Transverse colon (tissue), 4 donors: ENCODE measurements at regions not wholly inside any gene's neighbourhood (a gene's known extent, or its start where the extent isn't known, plus 50 kb on each side); places are given as distances from the start of the nearest gene placed in this dataset.

Experiments
- DNase-seq: peaks from one replicate; pipeline ENCODE4 v3.0.0-alpha.2; 2019
- H3K27ac ChIP-seq, 4 donors: fragments of 200-600 bp; sonication (generic); 2 replicates each; pipeline ENCODE4 v1.5.1; 2016 to 2018; ENCODE audit warnings: inconsistent platforms in 4 of 4
- H3K27me3 ChIP-seq: fragments of 200-600 bp; sonication (generic); 2 replicates; pipeline ENCODE4 v1.5.1; 2017; ENCODE audit warnings: inconsistent platforms
- H3K36me3 ChIP-seq, 4 donors: fragments of 200-600 bp; sonication (generic); 2 replicates each; pipeline ENCODE4 v1.5.1; 2017 to 2019; ENCODE audit warnings: inconsistent platforms in 4 of 4
- H3K4me1 ChIP-seq, 4 donors: fragments of 200-600 bp; sonication (generic); 2 replicates each; pipeline ENCODE4 v1.5.1; 2017 to 2020; ENCODE audit warnings: inconsistent platforms in 4 of 4
- H3K4me3 ChIP-seq, 4 donors: fragments of 200-600 bp; sonication (generic); 1 replicate in 1 of 4; 2 replicates in 3 of 4; pipeline versions ENCODE4 v1.5.1 to v1.6.1; 2017 to 2019; ENCODE audit warnings: inconsistent platforms in 4 of 4
- H3K9me3 ChIP-seq, 2 donors: fragments of 200-600 bp; sonication (generic); 2 replicates each; pipeline ENCODE4 v1.5.1; 2017 to 2019; ENCODE audit warnings: inconsistent platforms in 2 of 2
- CTCF ChIP-seq, 5 experiments: fragments of 200-600 bp in 3 of 5; fragments of 450-650 bp in 2 of 5; sonication (generic) in 3 of 5; IDR thresholded peaks; 1 replicate in 2 of 5; 2 replicates in 3 of 5; pipeline ENCODE4 v1.5.1; 2016 to 2017; ENCODE audit warnings: antibody characterized with exemption in 5 of 5, inconsistent platforms in 3 of 5, mild to moderate bottlenecking in 2 of 5, moderate library complexity in 1 of 5
- EP300 ChIP-seq: sonication (generic); formaldehyde crosslinking; IDR thresholded peaks from one replicate; pipeline ENCODE4 v1.6.1; 2017; ENCODE audit warnings: antibody characterized with exemption, low read depth
- POLR2A ChIP-seq: fragments of 450-650 bp; IDR thresholded peaks from one replicate; pipeline ENCODE4 v1.6.1; 2016; ENCODE audit warnings: antibody characterized with exemption, mild to moderate bottlenecking, moderate library complexity
- POLR2AphosphoS5 ChIP-seq, 3 donors: sonication (generic); formaldehyde crosslinking; IDR thresholded peaks; one replicate each; pipeline ENCODE4 v1.6.1; 2016; ENCODE audit warnings: antibody characterized with exemption in 3 of 3
- WGBS, 2 donors: methylation state at CpG; one replicate each; pipeline ENCODE4 v1.1.5; 2018; ENCODE audit warnings: low coverage in 1 of 2; 5-methylcytosine and 5-hydroxymethylcytosine counted together
- in situ Hi-C, 4 donors: fragments of 200-750 bp; cut with MboI; loops; one replicate each; pipeline versions ENCODE4 v1.15.0 to v1.15.1; 2017; ENCODE audit warnings: low sequenced_read_pairs in 3 of 4, low pct_ligation_motif_present in 1 of 4, low pct_unique_long_range_greater_than_20kb in 1 of 4
- intact Hi-C: fragments of 100-400 bp; cut with DNase I; formaldehyde crosslinking; loops from one replicate; pipeline ENCODE4 v1.15.1; 2023; ENCODE audit warnings: low total_unique reads

- Histone ChIP-seq H3K9me3 (no peaks in the 10 kb centered on the region), H3K36me3 (no peaks in the 10 kb centered on the region), H3K4me1 (no peaks in the 10 kb centered on the region), H3K27ac (no peak overlapping the region), H3K27me3 (no peaks in the 10 kb centered on the region), H3K4me3 (no peak overlapping the region)
- in situ Hi-C loops, result no loop called here
- intact Hi-C loops, result no loop called here
- TF ChIP-seq EP300 (no peak), POLR2A (no peak), POLR2AphosphoS5 (IDR thresholded peaks at IDR 0.05) (no peak), CTCF (IDR thresholded peaks at IDR 0.05) (no peak)
- DNase-seq, result no peak
Measured at GRCh38 chr3:157695586-157695985, 192.4 kb upstream of the VEPH1 start.

GRCh38 chr3:157695103-157695502 is 191.9 kb upstream of the VEPH1 start:
- no peaks in the 10 kb centered on the region for H3K9me3 ChIP-seq
- no peaks in the 10 kb centered on the region for H3K4me1 ChIP-seq
- no peak for DNase-seq
- intact Hi-C loops, result no loop called here
- no peaks in the 10 kb centered on the region for H3K36me3 ChIP-seq
- H3K27me3 ChIP-seq, result no peaks in the 10 kb centered on the region
- TF ChIP-seq POLR2AphosphoS5 (IDR thresholded peaks at IDR 0.05), result no peak
- H3K4me3 ChIP-seq, result no peak overlapping the region
- 81 to 93% methylated on average over 2 of the region's 2 CpGs for WGBS, 2 donors
- in situ Hi-C loops, result no loop called here
- H3K27ac ChIP-seq, result no peak overlapping the region

- Histone ChIP-seq H3K4me3 (no peak overlapping the region), H3K27ac (no peak overlapping the region), H3K27me3 (no peaks in the 10 kb centered on the region), H3K36me3 (no peaks in the 10 kb centered on the region), H3K4me1 (no peaks in the 10 kb centered on the region), H3K9me3 (no peaks in the 10 kb centered on the region)
- intact Hi-C loops, result no loop called here
- 72 to 78% methylated on average over 1 of the region's 1 CpG for WGBS, 2 donors
- DNase-seq, result no peak
- in situ Hi-C loops, result no loop called here
- TF ChIP-seq POLR2A, result no peak
- no peak for TF ChIP-seq CTCF (IDR thresholded peaks at IDR 0.05)
- TF ChIP-seq POLR2AphosphoS5 (IDR thresholded peaks at IDR 0.05), result no peak
- TF ChIP-seq EP300, result no peak
Measured at GRCh38 chr3:157693762-157694161, 190.5 kb upstream of the VEPH1 start.

- no peak for TF ChIP-seq EP300
- no peak for TF ChIP-seq POLR2AphosphoS5 (IDR thresholded peaks at IDR 0.05)
- no peak for TF ChIP-seq CTCF (IDR thresholded peaks at IDR 0.05)
- no peak for TF ChIP-seq POLR2A
- intact Hi-C loops (no loop called here), in situ Hi-C loops (no loop called here)
- Histone ChIP-seq H3K36me3 (no peaks in the 10 kb centered on the region), H3K27ac (no peak overlapping the region), H3K27me3 (no peaks in the 10 kb centered on the region), H3K4me1 (no peaks in the 10 kb centered on the region), H3K9me3 (no peaks in the 10 kb centered on the region), H3K4me3 (no peak overlapping the region)
- 58 to 92% methylated on average over 1 of the region's 1 CpG for WGBS, 2 donors
- no peak for DNase-seq
Measured at GRCh38 chr3:157692468-157692867, 189.3 kb upstream of the VEPH1 start.

- H3K4me1 ChIP-seq, result no peaks in the 10 kb centered on the region
- H3K9me3 ChIP-seq, result no peaks in the 10 kb centered on the region
- no peak for DNase-seq
- H3K36me3 ChIP-seq, result no peaks in the 10 kb centered on the region
- TF ChIP-seq POLR2A (no peak), EP300 (no peak), POLR2AphosphoS5 (IDR thresholded peaks at IDR 0.05) (no peak), CTCF (IDR thresholded peaks at IDR 0.05) (no peak)
- 33 to 69% methylated on average over 1 to 3 of the region's 3 CpGs for WGBS, 2 donors
- in situ Hi-C loops (no loop called here), intact Hi-C loops (no loop called here)
- H3K27me3 ChIP-seq, result no peaks in the 10 kb centered on the region
- H3K4me3 ChIP-seq, result no peak overlapping the region
- no peak overlapping the region for H3K27ac ChIP-seq
Measured at GRCh38 chr3:157683668-157684067, 180.5 kb upstream of the VEPH1 start.
